Prostate gland (tissue), 2 donors: ENCODE measurements at regions not wholly inside any gene's neighbourhood (a gene's known extent, or its start where the extent isn't known, plus 50 kb on each side); places are given as distances from the start of the nearest gene placed in this dataset.
"Not testable (repeated sequence)": the region's sequence is repeated elsewhere in the genome, so short reads cannot be mapped to it uniquely, and the experiment has no call there.

Source experiments
- DNase-seq: peaks from one replicate; pipeline ENCODE4 v3.0.0-alpha.2; 2019; ENCODE audit warnings: low spot score
- H3K27ac ChIP-seq, 2 donors: fragments of 200-600 bp; sonication (generic); 2 replicates each; pipeline ENCODE4 v1.5.1; 2017 to 2019
- H3K27me3 ChIP-seq: fragments of 200-600 bp; sonication (generic); replicated peaks from 2 replicates; pipeline ENCODE4 v1.5.1; 2019; ENCODE audit not compliant: insufficient read depth
- H3K36me3 ChIP-seq, 2 donors: fragments of 200-600 bp; sonication (generic); 1 replicate in 1 of 2; 2 replicates in 1 of 2; pipeline versions ENCODE4 v1.5.1 to v1.8.1; 2017 to 2019
- H3K4me1 ChIP-seq: fragments of 200-600 bp; sonication (generic); replicated peaks from 2 replicates; pipeline ENCODE4 v1.5.1; 2019
- H3K4me3 ChIP-seq, 2 donors: fragments of 200-600 bp; sonication (generic); 2 replicates each; pipeline ENCODE4 v1.5.1; 2017 to 2019
- H3K9me3 ChIP-seq: fragments of 200-600 bp; sonication (generic); 2 replicates; pipeline ENCODE4 v1.5.1; 2017
- POLR2A ChIP-seq: fragments of 450-650 bp; IDR thresholded peaks from one replicate; pipeline ENCODE4 v1.6.1; 2016; ENCODE audit warnings: antibody characterized with exemption, mild to moderate bottlenecking
- POLR2AphosphoS5 ChIP-seq: sonication (generic); formaldehyde crosslinking; IDR thresholded peaks from one replicate; pipeline ENCODE4 v1.6.1; 2017; ENCODE audit warnings: antibody characterized with exemption
- WGBS: methylation state at CpG from one replicate; pipeline ENCODE4 v1.1.5; 2018; 5-methylcytosine and 5-hydroxymethylcytosine counted together
- intact Hi-C: fragments of 100-400 bp; cut with DNase I; formaldehyde crosslinking; loops from one replicate; pipeline ENCODE4 v1.14.2; 2022
- TF ChIP-seq, protein P1 (sequence below), 4 experiments: fragments of 200-600 bp in 2 of 4; fragments of 450-650 bp in 2 of 4; sonication (generic) in 2 of 4; IDR thresholded peaks; 1 replicate in 3 of 4; 2 replicates in 1 of 4; pipeline ENCODE4 v1.5.1; 2016 to 2019; ENCODE audit warnings: antibody characterized with exemption in 4 of 4, mild to moderate bottlenecking in 2 of 4, moderate library complexity in 2 of 4

DNA sequence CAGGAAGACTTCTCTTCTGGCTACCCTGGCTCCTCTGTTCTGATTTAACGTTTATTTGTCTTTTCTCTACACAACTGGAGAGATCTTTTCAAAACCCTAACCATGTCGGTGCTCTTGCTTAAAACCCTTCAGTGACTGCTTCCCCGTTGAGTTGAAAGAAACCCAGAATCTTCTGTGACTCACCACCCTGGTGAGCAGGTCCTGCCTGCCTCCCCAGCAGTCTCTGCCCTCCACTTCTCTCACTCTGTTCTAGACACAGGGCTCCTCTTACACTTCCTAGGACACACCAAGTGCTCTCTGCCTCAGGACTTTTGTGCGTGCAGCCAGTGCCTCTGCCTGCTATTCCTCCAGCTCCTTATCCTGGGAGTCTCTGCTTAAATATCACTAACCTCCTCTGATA is 131.4 kb downstream of the IER5 start:
- no peak overlapping the region for H3K4me3 ChIP-seq
- H3K27ac ChIP-seq: no peak overlapping the region
- no peaks in the 10 kb centered on the region for H3K9me3 ChIP-seq
- no peaks in the 10 kb centered on the region for H3K36me3 ChIP-seq
- H3K27me3 ChIP-seq: no peaks in the 10 kb centered on the region
- TF ChIP-seq POLR2A: no peak
- TF ChIP-seq, protein P1, sequence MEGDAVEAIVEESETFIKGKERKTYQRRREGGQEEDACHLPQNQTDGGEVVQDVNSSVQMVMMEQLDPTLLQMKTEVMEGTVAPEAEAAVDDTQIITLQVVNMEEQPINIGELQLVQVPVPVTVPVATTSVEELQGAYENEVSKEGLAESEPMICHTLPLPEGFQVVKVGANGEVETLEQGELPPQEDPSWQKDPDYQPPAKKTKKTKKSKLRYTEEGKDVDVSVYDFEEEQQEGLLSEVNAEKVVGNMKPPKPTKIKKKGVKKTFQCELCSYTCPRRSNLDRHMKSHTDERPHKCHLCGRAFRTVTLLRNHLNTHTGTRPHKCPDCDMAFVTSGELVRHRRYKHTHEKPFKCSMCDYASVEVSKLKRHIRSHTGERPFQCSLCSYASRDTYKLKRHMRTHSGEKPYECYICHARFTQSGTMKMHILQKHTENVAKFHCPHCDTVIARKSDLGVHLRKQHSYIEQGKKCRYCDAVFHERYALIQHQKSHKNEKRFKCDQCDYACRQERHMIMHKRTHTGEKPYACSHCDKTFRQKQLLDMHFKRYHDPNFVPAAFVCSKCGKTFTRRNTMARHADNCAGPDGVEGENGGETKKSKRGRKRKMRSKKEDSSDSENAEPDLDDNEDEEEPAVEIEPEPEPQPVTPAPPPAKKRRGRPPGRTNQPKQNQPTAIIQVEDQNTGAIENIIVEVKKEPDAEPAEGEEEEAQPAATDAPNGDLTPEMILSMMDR (IDR thresholded peaks at IDR 0.05): no peak
- TF ChIP-seq POLR2AphosphoS5: no peak
- DNase-seq: no peak
- intact Hi-C loops: no loop called here
- 76% methylated on average over 4 of the region's 4 CpGs for WGBS
- no peaks in the 10 kb centered on the region for H3K4me1 ChIP-seq

DNA sequence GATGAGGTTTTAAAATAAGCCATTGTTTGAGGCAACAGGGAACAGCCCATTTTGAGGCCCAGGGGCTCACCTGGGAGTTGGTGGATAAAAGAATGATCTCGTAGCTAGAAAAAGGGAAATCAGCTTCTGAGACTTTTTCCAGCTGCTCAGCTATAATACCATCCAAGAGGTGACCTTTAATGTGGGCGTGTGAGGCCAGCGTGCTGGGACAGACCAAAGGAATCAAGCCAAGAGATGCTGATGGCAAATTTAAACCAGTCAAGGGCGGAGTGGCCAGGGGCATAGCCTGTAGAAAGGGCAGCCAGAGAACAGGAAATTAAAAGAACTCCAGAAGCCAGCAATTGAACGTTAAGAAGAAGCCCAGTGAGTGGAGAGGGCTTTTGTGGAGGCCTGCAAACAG is 132.6 kb downstream of the IER5 start:
- H3K27ac ChIP-seq: no peak overlapping the region
- no peaks in the 10 kb centered on the region for H3K9me3 ChIP-seq
- no peak for TF ChIP-seq POLR2AphosphoS5
- TF ChIP-seq POLR2A: no peak
- TF ChIP-seq, protein P1 (IDR thresholded peaks at IDR 0.05): no peak
- intact Hi-C loops: no loop called here
- H3K36me3 ChIP-seq: no peaks in the 10 kb centered on the region
- DNase-seq: no peak
- H3K27me3 ChIP-seq: no peaks in the 10 kb centered on the region
- no peaks in the 10 kb centered on the region for H3K4me1 ChIP-seq
- no peak overlapping the region for H3K4me3 ChIP-seq
- 60% methylated on average over 5 of the region's 5 CpGs for WGBS

DNA sequence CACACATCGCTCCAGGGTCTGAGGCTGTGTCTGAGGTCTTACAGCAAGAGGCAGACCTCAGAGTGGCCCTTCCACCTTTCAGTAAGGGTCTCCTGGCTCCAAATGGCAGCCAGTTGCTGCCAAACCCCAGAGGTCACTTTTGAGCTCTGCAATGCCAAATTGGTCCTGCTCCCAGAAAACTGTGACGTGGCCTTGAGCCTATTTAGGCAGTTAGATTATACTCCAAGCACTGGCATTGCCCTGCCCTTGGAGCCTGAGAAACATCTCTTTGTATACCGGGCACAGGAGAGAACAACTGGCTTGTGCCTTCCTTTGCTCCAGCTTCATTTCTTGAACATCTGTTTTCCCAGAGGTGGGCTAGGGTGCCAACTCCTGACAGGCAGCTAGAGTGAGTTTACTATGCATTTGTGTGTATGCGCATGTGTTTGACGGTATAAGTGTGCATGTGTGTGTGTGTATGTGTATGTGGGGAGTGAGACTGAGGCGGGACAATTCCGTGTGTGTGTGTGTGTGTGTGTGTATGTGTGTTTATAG is 134.5 kb downstream of the IER5 start:
- Histone ChIP-seq H3K4me1 (no peaks in the 10 kb centered on the region), H3K27ac (no peak overlapping the region), H3K27me3 (no peaks in the 10 kb centered on the region), H3K4me3 (no peak overlapping the region), H3K36me3 (no peaks in the 10 kb centered on the region), H3K9me3 (no peaks in the 10 kb centered on the region)
- intact Hi-C loops: no loop called here
- TF ChIP-seq POLR2A: no peak
- no peak for TF ChIP-seq POLR2AphosphoS5
- TF ChIP-seq, protein P1 (IDR thresholded peaks at IDR 0.05): no peak
- no peak for DNase-seq
- WGBS: 92% methylated on average over 7 of the region's 7 CpGs

DNA sequence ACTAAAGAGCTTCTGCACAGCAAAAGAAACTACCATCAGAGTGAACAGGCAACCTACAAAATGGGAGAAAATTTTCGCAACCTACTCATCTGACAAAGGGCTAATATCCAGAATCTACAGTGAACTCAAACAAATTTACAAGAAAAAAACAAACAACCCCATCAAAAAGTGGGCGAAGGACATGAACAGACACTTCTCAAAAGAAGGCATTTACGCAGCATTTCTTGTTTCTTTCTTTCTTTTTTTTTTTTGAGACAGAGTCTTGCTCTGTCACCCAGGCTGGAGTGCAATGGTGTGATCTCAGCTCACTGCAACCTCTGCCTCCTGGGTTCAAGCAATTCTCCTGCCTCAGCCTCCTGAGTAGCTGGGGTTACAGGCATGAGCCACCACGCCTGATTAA is 138.2 kb downstream of the IER5 start:
- H3K4me1 ChIP-seq, H3K9me3 ChIP-seq, intact Hi-C loops, H3K27me3 ChIP-seq, DNase-seq, H3K4me3 ChIP-seq, H3K36me3 ChIP-seq, H3K27ac ChIP-seq: not testable (repeated sequence)
- WGBS: 86% methylated on average over 3 of the region's 4 CpGs

DNA sequence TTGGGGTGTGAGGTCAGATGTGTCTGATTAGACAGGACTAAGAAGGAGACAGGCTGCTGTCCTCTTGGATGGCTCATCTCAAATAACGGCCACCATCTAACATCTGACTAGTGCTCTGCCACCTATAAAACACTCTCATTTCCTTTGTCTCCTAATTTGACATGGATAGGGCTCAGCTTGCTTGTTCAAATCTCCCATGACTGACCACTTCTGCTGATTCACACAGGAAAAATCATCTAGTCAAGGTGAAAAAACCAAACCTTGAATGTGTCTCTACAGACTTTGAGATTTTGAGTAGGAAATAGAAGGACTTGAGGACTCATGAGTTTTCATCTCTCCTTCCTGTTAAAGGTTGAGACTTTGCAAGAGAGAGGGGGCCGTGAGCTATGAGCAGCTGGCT is 150.6 kb downstream of the IER5 start:
- Histone ChIP-seq H3K4me1 (no peaks in the 10 kb centered on the region), H3K27ac (no peak overlapping the region), H3K9me3 (no peaks in the 10 kb centered on the region), H3K27me3 (no peaks in the 10 kb centered on the region), H3K36me3 (no peaks in the 10 kb centered on the region), H3K4me3 (no peak overlapping the region)
- TF ChIP-seq, protein P1 (IDR thresholded peaks at IDR 0.05): no peak
- no peak for TF ChIP-seq POLR2AphosphoS5
- TF ChIP-seq POLR2A: no peak
- 69% methylated on average over 2 of the region's 2 CpGs for WGBS
- no peak for DNase-seq
- intact Hi-C loops: no loop called here

DNA sequence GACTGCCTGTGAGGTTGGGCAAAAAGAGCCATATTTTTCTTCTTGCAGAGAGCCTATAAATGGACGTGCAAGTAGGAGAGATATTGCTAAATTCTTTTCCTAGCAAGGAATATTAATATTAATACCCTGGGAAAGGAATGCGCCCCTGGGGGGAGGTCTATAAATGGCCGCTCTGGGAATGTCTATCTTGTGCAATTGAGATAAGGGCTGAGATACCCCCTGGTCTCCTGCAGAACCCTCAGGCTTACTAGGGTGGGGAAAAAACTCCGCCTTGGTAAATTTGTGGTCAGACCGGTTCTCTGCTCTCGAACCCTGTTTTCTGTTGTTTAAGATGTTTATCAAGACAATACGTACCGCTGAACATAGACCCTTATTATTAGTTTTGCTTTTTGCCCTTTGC is 157.8 kb downstream of the IER5 start:
- H3K36me3 ChIP-seq, H3K27me3 ChIP-seq, H3K4me3 ChIP-seq, DNase-seq, H3K9me3 ChIP-seq, intact Hi-C loops, H3K27ac ChIP-seq, H3K4me1 ChIP-seq: not testable (repeated sequence)
- 90% methylated on average over 8 of the region's 8 CpGs for WGBS

DNA sequence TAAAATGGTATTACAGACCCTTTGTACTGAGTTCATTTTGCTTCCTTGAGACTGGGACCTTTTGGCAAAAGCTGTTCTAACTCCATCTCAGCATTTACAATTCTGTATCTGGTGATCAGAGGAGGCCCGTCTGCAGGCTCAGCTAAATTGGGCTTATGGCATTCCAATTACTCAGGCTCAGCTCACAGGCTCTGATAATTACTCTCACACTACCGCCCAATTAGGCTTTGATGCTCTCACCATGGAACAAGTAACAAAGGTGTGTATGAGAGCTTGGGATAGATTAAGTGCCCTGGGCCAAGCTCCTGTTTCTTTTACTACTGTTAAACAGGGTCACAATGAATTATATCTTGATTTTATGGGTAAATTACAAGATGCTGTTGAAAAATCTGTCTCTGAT is 159.9 kb downstream of the IER5 start:
- 68% methylated on average over 2 of the region's 2 CpGs for WGBS
- not testable (repeated sequence) for H3K36me3 ChIP-seq

More for the DNA sequence above, 159.9 kb downstream of the IER5 start:
- H3K9me3 ChIP-seq, DNase-seq, H3K27me3 ChIP-seq, H3K4me1 ChIP-seq, H3K27ac ChIP-seq, intact Hi-C loops, H3K4me3 ChIP-seq: not testable (repeated sequence)
